IMR-90 (cell line): ENCODE measurements at regions not wholly inside any gene's neighbourhood (a gene's known extent, or its start where the extent isn't known, plus 50 kb on each side); places are given as distances from the start of the nearest gene placed in this dataset.
A peak's percentile ranks its signal among the peaks of the same experiment; 100 is the strongest.

ENCODE experiments used
- ATAC-seq: fragments of 200-7000 bp; cut with Tn5 transposase; 2 replicates; pipeline ENCODE4 v1.9.1; 2020; ENCODE audit warnings: low read depth, mild to moderate bottlenecking, moderate library complexity
- BruUV-seq: library from RNA; stranded (reverse); fragments of 400-500 nt; replicated peaks from 2 replicates; lab custom pipeline; 2021; lab: Mats Ljungman, UMichigan
- CTCF ChIA-PET: fragments of 300-600 bp; formaldehyde crosslinking; extraction: SDS; loops from one replicate; lab custom pipeline; 2021; ENCODE audit warnings: antibody characterized with exemption; lab: Yijun Ruan, JAX
- POLR2A ChIA-PET: fragments of 300-600 bp; sonication (Branson Sonifier 250); formaldehyde crosslinking; loops from one replicate; lab custom pipeline; 2022; ENCODE audit warnings: antibody characterized with exemption; ENCODE audit not compliant: unreplicated experiment; lab: Charles Lee
- DNase-seq: peaks from one replicate; pipeline ENCODE4 v3.0.0; 2013
- H2AFZ ChIP-seq: replicated peaks from 2 replicates; pipeline ENCODE3; 2013; ENCODE audit warnings: low read length, mild to moderate bottlenecking; ENCODE audit not compliant: poor library complexity
- H2AK5ac ChIP-seq: 2 replicates; pipeline ENCODE4 v1.6.1; 2013; ENCODE audit warnings: low read depth, low read length, inconsistent platforms
- H2AK9ac ChIP-seq: replicated peaks from 2 replicates; pipeline ENCODE3; 2013; ENCODE audit warnings: mild to moderate bottlenecking, low read depth, low read length, moderate library complexity; ENCODE audit not compliant: poor library complexity
- H2BK120ac ChIP-seq: 2 replicates; pipeline ENCODE4 v1.6.1; 2013; ENCODE audit warnings: low read depth, low read length, inconsistent platforms
- H2BK15ac ChIP-seq: 3 replicates; pipeline ENCODE4 v1.6.1; 2013; ENCODE audit warnings: low read depth, low read length, inconsistent platforms
- H2BK20ac ChIP-seq: 2 replicates; pipeline ENCODE4 v1.6.1; 2013; ENCODE audit warnings: low read depth, mild to moderate bottlenecking, inconsistent platforms, low read length, moderate library complexity
- H2BK5ac ChIP-seq: 2 replicates; pipeline ENCODE4 v1.6.1; 2013; ENCODE audit warnings: mild to moderate bottlenecking, low read depth, low read length, inconsistent platforms; ENCODE audit not compliant: poor library complexity, severe bottlenecking
- H3K14ac ChIP-seq: replicated peaks from 2 replicates; pipeline ENCODE4 v1.6.1; 2013; ENCODE audit warnings: low read depth, low read length, inconsistent platforms
- H3K18ac ChIP-seq: 2 replicates; pipeline ENCODE4 v1.6.1; 2013; ENCODE audit warnings: low read depth, low read length, control low read depth
- H3K23ac ChIP-seq: 2 replicates; pipeline ENCODE4 v1.6.1; 2013; ENCODE audit warnings: low read depth, low read length, inconsistent platforms
- H3K27ac ChIP-seq: 2 replicates; pipeline ENCODE4 v1.5.1; 2013; ENCODE audit warnings: mild to moderate bottlenecking, control low read depth, low read length; ENCODE audit not compliant: insufficient read depth
- H3K27me3 ChIP-seq: 2 replicates; pipeline ENCODE4 v1.6.1; 2013; ENCODE audit warnings: low read length; ENCODE audit not compliant: control insufficient read depth, insufficient read depth
- H3K36me3 ChIP-seq: 2 replicates; pipeline ENCODE4 v1.6.1; 2013; ENCODE audit warnings: low read length, mixed read lengths; ENCODE audit not compliant: control insufficient read depth, insufficient read depth
- H3K4ac ChIP-seq: 2 replicates; pipeline ENCODE4 v1.6.1; 2013; ENCODE audit warnings: low read depth, low read length, inconsistent platforms
- H3K4me1 ChIP-seq: 2 replicates; pipeline ENCODE4 v1.6.1; 2013; ENCODE audit warnings: low read length, mixed read lengths; ENCODE audit not compliant: control insufficient read depth, insufficient read depth
- H3K4me2 ChIP-seq: 2 replicates; pipeline ENCODE4 v1.6.1; 2013; ENCODE audit warnings: low read depth, mild to moderate bottlenecking, control low read depth, low read length, moderate library complexity
- H3K4me3 ChIP-seq: 2 replicates; pipeline ENCODE4 v1.5.1; 2013; ENCODE audit warnings: low read depth, mild to moderate bottlenecking, control low read depth, low read length, moderate library complexity; ENCODE audit not compliant: insufficient read depth
- H3K56ac ChIP-seq: 2 replicates; pipeline ENCODE4 v1.6.1; 2013; ENCODE audit warnings: low read length, inconsistent platforms; ENCODE audit not compliant: insufficient read depth; ENCODE audit errors: extremely low read depth
- H3K79me1 ChIP-seq, 2 experiments: 2 replicates each; pipeline ENCODE4 v1.6.1; 2013; ENCODE audit warnings: low read length in 2 of 2, inconsistent platforms in 1 of 2, low read depth in 1 of 2
- H3K9ac ChIP-seq: 2 replicates; pipeline ENCODE4 v1.6.1; 2013; ENCODE audit warnings: low read depth, low read length, control low read depth
- H3K9me1 ChIP-seq: 2 replicates; pipeline ENCODE4 v1.6.1; 2013; ENCODE audit warnings: low read length, inconsistent platforms; ENCODE audit not compliant: insufficient read depth
- H3K9me3 ChIP-seq: 2 replicates; pipeline ENCODE4 v1.6.1; 2013; ENCODE audit warnings: low read length; ENCODE audit not compliant: control insufficient read depth, insufficient read depth
- H4K20me1 ChIP-seq: 2 replicates; pipeline ENCODE4 v1.6.1; 2013; ENCODE audit warnings: low read length, inconsistent platforms; ENCODE audit not compliant: insufficient read depth
- H4K5ac ChIP-seq: 2 replicates; pipeline ENCODE4 v1.6.1; 2013; ENCODE audit warnings: mild to moderate bottlenecking, low read depth, low read length, control low read depth
- H4K8ac ChIP-seq, 2 experiments: 2 replicates each; pipeline ENCODE4 v1.6.1; 2013; ENCODE audit warnings: low read depth in 2 of 2, low read length in 2 of 2, control low read depth in 1 of 2, inconsistent platforms in 1 of 2
- H4K91ac ChIP-seq: 2 replicates; pipeline ENCODE4 v1.6.1; 2013; ENCODE audit warnings: low read depth, low read length, inconsistent platforms; ENCODE audit not compliant: insufficient read depth
- BHLHE40 ChIP-seq: fragments of 150-350 bp; IDR thresholded peaks from 2 replicates; pipeline ENCODE4 v1.6.1; 2016; ENCODE audit warnings: mild to moderate bottlenecking, low read depth, low read length
- CEBPB ChIP-seq: IDR thresholded peaks from 2 replicates; pipeline ENCODE4 v1.6.1; 2012; ENCODE audit warnings: low read depth, low read length, improper control_type of control experiment
- MXI1 ChIP-seq: IDR thresholded peaks from 2 replicates; pipeline ENCODE4 v1.6.1; 2012; ENCODE audit warnings: low read depth, mild to moderate bottlenecking, low read length, moderate library complexity, borderline replicate concordance
- RAD21 ChIP-seq: IDR thresholded peaks from 2 replicates; pipeline ENCODE4 v1.6.1; 2012; ENCODE audit warnings: low read length, improper control_type of control experiment
- RCOR1 ChIP-seq: IDR thresholded peaks from 2 replicates; pipeline ENCODE4 v1.6.1; 2012; ENCODE audit warnings: mild to moderate bottlenecking, low read length, improper control_type of control experiment; ENCODE audit not compliant: insufficient replicate concordance
- SMC3 ChIP-seq: fragments of 150-350 bp; IDR thresholded peaks from 2 replicates; pipeline ENCODE4 v1.6.1; 2016; ENCODE audit warnings: low read depth, mild to moderate bottlenecking, antibody characterized with exemption, low read length, moderate library complexity
- WGBS, 2 experiments: methylation state at CpG; one replicate each; pipeline versions ENCODE4 v1.1.5 to v1.1.7; 2013; ENCODE audit warnings: missing lambda C conversion rate in 2 of 2; ENCODE audit not compliant: insufficient read length in 1 of 2; ENCODE audit errors: extremely low coverage in 2 of 2; 5-methylcytosine and 5-hydroxymethylcytosine counted together
- dilution Hi-C: fragments of 300-500 bp; cut with HindIII; formaldehyde crosslinking; loops from one replicate; pipeline ENCODE4 v1.14.3; 2018; ENCODE audit warnings: low sequenced_read_pairs; ENCODE audit not compliant: unreplicated experiment
- in situ Hi-C: fragments of 300-500 bp; cut with MboI; formaldehyde crosslinking; loops from 3 replicates; pipeline ENCODE4 v1.14.3; 2019; ENCODE audit warnings: low sequenced_read_pairs, inconsistent platforms, mixed read lengths
- intact Hi-C: fragments of 100-400 bp; cut with micrococcal nuclease; formaldehyde crosslinking; loops from 2 replicates; pipeline ENCODE4 v1.10.0; 2022
- TF ChIP-seq, protein P1 (sequence below): conservative IDR thresholded peaks from 2 replicates; pipeline ENCODE4 v1.5.1; 2012; ENCODE audit warnings: mild to moderate bottlenecking, low read depth, low read length, improper control_type of control experiment

- Histone ChIP-seq H2BK20ac (no peak overlapping the region), H4K91ac (no peak overlapping the region), H3K27ac (no peak overlapping the region), H3K18ac (no peak overlapping the region), H2AK9ac (no peak overlapping the region), H3K36me3 (no peaks in the 10 kb centered on the region), H2BK15ac (no peak overlapping the region), H3K9me3 (no peaks in the 10 kb centered on the region), H3K14ac (no peak overlapping the region), H3K23ac (no peak overlapping the region), H3K56ac (no peak overlapping the region), H3K4ac (no peak overlapping the region), H3K27me3 (peaks cover 31% of the 10 kb centered on the region), H2AFZ (no peak overlapping the region), H2BK5ac (no peak overlapping the region), H4K5ac (no peak overlapping the region), H4K20me1 (no peaks in the 10 kb centered on the region), H3K4me2 (no peak overlapping the region), H3K9me1 (no peaks in the 10 kb centered on the region; the same call in 1 of the 2 replicates), H4K8ac (no peak overlapping the region), H2AK5ac (no peak overlapping the region), H3K9ac (no peak overlapping the region), H3K79me1 (no peaks in the 10 kb centered on the region), H3K4me3 (no peak overlapping the region), H2BK120ac (no peak overlapping the region), H3K4me1 (peaks cover 10% of the 10 kb centered on the region)
- TF ChIP-seq RCOR1 (no peak), CEBPB (no peak), BHLHE40 (no peak), SMC3 (no peak), RAD21 (no peak), MXI1 (no peak)
- TF ChIP-seq, protein P1, sequence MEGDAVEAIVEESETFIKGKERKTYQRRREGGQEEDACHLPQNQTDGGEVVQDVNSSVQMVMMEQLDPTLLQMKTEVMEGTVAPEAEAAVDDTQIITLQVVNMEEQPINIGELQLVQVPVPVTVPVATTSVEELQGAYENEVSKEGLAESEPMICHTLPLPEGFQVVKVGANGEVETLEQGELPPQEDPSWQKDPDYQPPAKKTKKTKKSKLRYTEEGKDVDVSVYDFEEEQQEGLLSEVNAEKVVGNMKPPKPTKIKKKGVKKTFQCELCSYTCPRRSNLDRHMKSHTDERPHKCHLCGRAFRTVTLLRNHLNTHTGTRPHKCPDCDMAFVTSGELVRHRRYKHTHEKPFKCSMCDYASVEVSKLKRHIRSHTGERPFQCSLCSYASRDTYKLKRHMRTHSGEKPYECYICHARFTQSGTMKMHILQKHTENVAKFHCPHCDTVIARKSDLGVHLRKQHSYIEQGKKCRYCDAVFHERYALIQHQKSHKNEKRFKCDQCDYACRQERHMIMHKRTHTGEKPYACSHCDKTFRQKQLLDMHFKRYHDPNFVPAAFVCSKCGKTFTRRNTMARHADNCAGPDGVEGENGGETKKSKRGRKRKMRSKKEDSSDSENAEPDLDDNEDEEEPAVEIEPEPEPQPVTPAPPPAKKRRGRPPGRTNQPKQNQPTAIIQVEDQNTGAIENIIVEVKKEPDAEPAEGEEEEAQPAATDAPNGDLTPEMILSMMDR = no peak
- intact Hi-C loops (no loop called here), in situ Hi-C loops (no loop called here), dilution Hi-C loops (no loop called here)
- ChIA-PET POLR2A (no interaction called here), CTCF (no interaction called here)
- WGBS, 2 experiments = 11% methylated on average over 3 of the region's 9 CpGs; no CpG with 5 or more reads in 1 of the 2 experiments
- peak; percentile 28 for ATAC-seq
- peak; percentile 23 for DNase-seq
- BruUV-seq = no TSS peak
Measured at GRCh38 chr2:235324324-235324723, 169.5 kb upstream of the AGAP1 start.
